Sigmoid colon (tissue), 6 donors: ENCODE measurements at regions not wholly inside any gene's neighbourhood (a gene's known extent, or its start where the extent isn't known, plus 50 kb on each side); places are given as distances from the start of the nearest gene placed in this dataset.
"Not testable (repeated sequence)": the region's sequence is repeated elsewhere in the genome, so short reads cannot be mapped to it uniquely, and the experiment has no call there.

Experiments used
- DNase-seq: peaks from one replicate; pipeline ENCODE4 v3.0.0-alpha.2; 2019
- H3K27ac ChIP-seq, 4 donors: fragments of 200-600 bp; sonication (generic); one replicate each; pipeline ENCODE4 v1.5.1; 2016 to 2019; ENCODE audit warnings: mild to moderate bottlenecking in 1 of 4
- H3K27me3 ChIP-seq, 3 donors: fragments of 200-600 bp; sonication (generic); one replicate each; pipeline ENCODE4 v1.5.1; 2019; ENCODE audit warnings: mild to moderate bottlenecking in 1 of 3
- H3K36me3 ChIP-seq, 4 donors: fragments of 200-600 bp; sonication (generic); one replicate each; pipeline ENCODE4 v1.5.1; 2016 to 2019
- H3K4me1 ChIP-seq, 4 donors: fragments of 200-600 bp; sonication (generic); one replicate each; pipeline ENCODE4 v1.5.1; 2017 to 2019
- H3K4me3 ChIP-seq, 4 donors: fragments of 200-600 bp; sonication (generic); one replicate each; pipeline ENCODE4 v1.5.1; 2017 to 2019; ENCODE audit warnings: mild to moderate bottlenecking in 2 of 4, moderate library complexity in 1 of 4
- H3K9me3 ChIP-seq, 4 donors: fragments of 200-600 bp in 3 of 4; sonication (generic) in 3 of 4; one replicate each; pipeline versions ENCODE4 v1.5.1 to v1.6.1; 2013 to 2019
- CTCF ChIP-seq, 4 experiments: fragments of 450-650 bp in 3 of 4; fragments of 200-600 bp in 1 of 4; IDR thresholded peaks; one replicate each; pipeline ENCODE4 v1.5.1; 2016 to 2019; ENCODE audit warnings: antibody characterized with exemption in 4 of 4, mild to moderate bottlenecking in 3 of 4, moderate library complexity in 2 of 4
- EP300 ChIP-seq, 4 donors: sonication (generic); formaldehyde crosslinking; IDR thresholded peaks; one replicate each; pipeline ENCODE4 v1.6.1; 2017; ENCODE audit warnings: antibody characterized with exemption in 4 of 4
- POLR2A ChIP-seq, 2 donors: fragments of 450-650 bp; IDR thresholded peaks; one replicate each; pipeline ENCODE4 v1.6.1; 2016; ENCODE audit warnings: antibody characterized with exemption in 2 of 2, mild to moderate bottlenecking in 2 of 2, moderate library complexity in 2 of 2
- POLR2AphosphoS5 ChIP-seq, 4 donors: sonication (generic); formaldehyde crosslinking; IDR thresholded peaks; one replicate each; pipeline ENCODE4 v1.6.1; 2017; ENCODE audit warnings: antibody characterized with exemption in 4 of 4
- WGBS, 2 donors: extraction: QIAGEN DNeasy Blood & Tissue Kit; methylation state at CpG; one replicate each; pipeline ENCODE4 v1.1.7; 2013; 5-methylcytosine and 5-hydroxymethylcytosine counted together
- intact Hi-C: fragments of 100-400 bp; cut with DNase I; formaldehyde crosslinking; loops from one replicate; pipeline ENCODE4 v1.15.1; 2023
- donor health status: healthy with polysubstance abuse.
- donor health status: healthy.

GRCh38 chr18:46239549-46239948 lies 135.4 kb downstream of the HAUS1 start:
- no peaks in the 10 kb centered on the region for H3K36me3 ChIP-seq
- H3K4me3 ChIP-seq, result no peak overlapping the region
- no peaks in the 10 kb centered on the region for H3K27me3 ChIP-seq
- DNase-seq, result no peak
- peaks cover 0 to 4% (median 0%) of the 10 kb centered on the region in 4 donors for H3K4me1 ChIP-seq
- no peak overlapping the region for H3K27ac ChIP-seq
- intact Hi-C loops, result no loop called here
- TF ChIP-seq POLR2AphosphoS5 (IDR thresholded peaks at IDR 0.05) (no peak), CTCF (IDR thresholded peaks at IDR 0.05) (no peak), EP300 (IDR thresholded peaks at IDR 0.05) (no peak), POLR2A (IDR thresholded peaks at IDR 0.05) (no peak)
- no peaks in the 10 kb centered on the region for H3K9me3 ChIP-seq

- TF ChIP-seq POLR2A (IDR thresholded peaks at IDR 0.05) (no peak), EP300 (IDR thresholded peaks at IDR 0.05) (no peak), POLR2AphosphoS5 (IDR thresholded peaks at IDR 0.05) (no peak), CTCF (IDR thresholded peaks at IDR 0.05) (no peak)
- H3K4me3 ChIP-seq, result no peak overlapping the region
- WGBS, 2 donors, result 91 to 93% methylated on average over 4 of the region's 4 CpGs
- no peaks in the 10 kb centered on the region for H3K4me1 ChIP-seq
- H3K27ac ChIP-seq, result no peak overlapping the region
- H3K36me3 ChIP-seq, result no peaks in the 10 kb centered on the region
- intact Hi-C loops, result no loop called here
- H3K27me3 ChIP-seq, result no peaks in the 10 kb centered on the region
- no peaks in the 10 kb centered on the region for H3K9me3 ChIP-seq
- no peak for DNase-seq
These were observed 135.8 kb downstream of the HAUS1 start for GRCh38 chr18:46239998-46240397.

GRCh38 chr18:46241393-46241792 lies 137.2 kb downstream of the HAUS1 start:
- intact Hi-C loops, H3K4me3 ChIP-seq, H3K36me3 ChIP-seq, H3K9me3 ChIP-seq, H3K4me1 ChIP-seq, H3K27ac ChIP-seq, DNase-seq, H3K27me3 ChIP-seq: not testable (repeated sequence)
- 92% methylated on average over 7 of the region's 7 CpGs for WGBS, 2 donors

- Histone ChIP-seq H3K27ac (no peak overlapping the region), H3K4me1 (peaks cover 0 to 10% (median 4%) of the 10 kb centered on the region in 4 donors), H3K4me3 (no peak overlapping the region), H3K36me3 (no peaks in the 10 kb centered on the region), H3K27me3 (no peaks in the 10 kb centered on the region), H3K9me3 (no peaks in the 10 kb centered on the region)
- TF ChIP-seq EP300 (IDR thresholded peaks at IDR 0.05) (no peak), POLR2A (IDR thresholded peaks at IDR 0.05) (no peak), POLR2AphosphoS5 (IDR thresholded peaks at IDR 0.05) (no peak), CTCF (IDR thresholded peaks at IDR 0.05) (no peak)
- no peak for DNase-seq
- intact Hi-C loops, result no loop called here
- WGBS, 2 donors, result 93 to 96% methylated on average over 6 of the region's 6 CpGs
These were observed 138.0 kb downstream of the HAUS1 start for GRCh38 chr18:46242183-46242582.

- no peaks in the 10 kb centered on the region for H3K36me3 ChIP-seq
- intact Hi-C loops, result no loop called here
- 0 to 45% methylated on average over 1 of the region's 1 CpG for WGBS, 2 donors
- no peak for DNase-seq
- no peaks in the 10 kb centered on the region for H3K27me3 ChIP-seq
- peaks cover 0 to 10% (median 4%) of the 10 kb centered on the region in 4 donors for H3K4me1 ChIP-seq
- H3K4me3 ChIP-seq, result no peak overlapping the region
- no peaks in the 10 kb centered on the region for H3K9me3 ChIP-seq
- TF ChIP-seq POLR2AphosphoS5 (IDR thresholded peaks at IDR 0.05), result no peak
- no peak for TF ChIP-seq CTCF (IDR thresholded peaks at IDR 0.05)
- H3K27ac ChIP-seq, result no peak overlapping the region
These were observed 138.9 kb downstream of the HAUS1 start for GRCh38 chr18:46243095-46243494.
